AG09309 (cell line): ENCODE measurements at regions not wholly inside any gene's neighbourhood (a gene's known extent, or its start where the extent isn't known, plus 50 kb on each side); places are given as distances from the start of the nearest gene placed in this dataset.

Experiments used
- DNase-seq: peaks from one replicate; pipeline ENCODE4 v3.0.0-alpha.2; 2010; ENCODE audit warnings: low read depth
- H3K4me3 ChIP-seq: 2 replicates; pipeline ENCODE4 v1.5.1; 2011; ENCODE audit warnings: mild to moderate bottlenecking, low read depth, low read length, moderate library complexity; ENCODE audit not compliant: control insufficient read depth
- TF ChIP-seq, protein P1 (sequence below): IDR thresholded peaks from 2 replicates; pipeline ENCODE4 v1.5.1; 2011; ENCODE audit warnings: mild to moderate bottlenecking, low read depth, low read length, inconsistent platforms; ENCODE audit not compliant: insufficient read depth, control insufficient read depth; ENCODE audit errors: missing control alignments

DNA sequence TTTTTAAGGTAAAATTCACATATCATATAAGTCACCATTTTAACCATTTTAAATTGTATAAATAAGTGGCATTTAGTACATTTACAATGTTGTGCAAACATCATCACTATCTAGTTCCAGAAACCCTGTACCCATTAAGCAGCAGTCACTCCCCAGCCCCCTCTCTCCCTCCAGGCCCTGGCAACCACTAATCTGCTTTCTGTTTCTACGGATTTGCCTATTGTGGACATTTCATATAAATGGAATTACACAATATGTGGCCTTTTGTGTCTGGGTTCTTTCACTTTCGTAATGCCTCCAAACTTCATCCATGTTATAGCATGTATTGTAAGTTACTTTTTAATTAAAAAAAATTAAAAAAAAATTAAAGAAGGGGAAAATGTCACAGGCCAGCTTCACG lies 58.0 kb upstream of the RAB3GAP2 start:
- TF ChIP-seq, protein P1, sequence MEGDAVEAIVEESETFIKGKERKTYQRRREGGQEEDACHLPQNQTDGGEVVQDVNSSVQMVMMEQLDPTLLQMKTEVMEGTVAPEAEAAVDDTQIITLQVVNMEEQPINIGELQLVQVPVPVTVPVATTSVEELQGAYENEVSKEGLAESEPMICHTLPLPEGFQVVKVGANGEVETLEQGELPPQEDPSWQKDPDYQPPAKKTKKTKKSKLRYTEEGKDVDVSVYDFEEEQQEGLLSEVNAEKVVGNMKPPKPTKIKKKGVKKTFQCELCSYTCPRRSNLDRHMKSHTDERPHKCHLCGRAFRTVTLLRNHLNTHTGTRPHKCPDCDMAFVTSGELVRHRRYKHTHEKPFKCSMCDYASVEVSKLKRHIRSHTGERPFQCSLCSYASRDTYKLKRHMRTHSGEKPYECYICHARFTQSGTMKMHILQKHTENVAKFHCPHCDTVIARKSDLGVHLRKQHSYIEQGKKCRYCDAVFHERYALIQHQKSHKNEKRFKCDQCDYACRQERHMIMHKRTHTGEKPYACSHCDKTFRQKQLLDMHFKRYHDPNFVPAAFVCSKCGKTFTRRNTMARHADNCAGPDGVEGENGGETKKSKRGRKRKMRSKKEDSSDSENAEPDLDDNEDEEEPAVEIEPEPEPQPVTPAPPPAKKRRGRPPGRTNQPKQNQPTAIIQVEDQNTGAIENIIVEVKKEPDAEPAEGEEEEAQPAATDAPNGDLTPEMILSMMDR, result no peak
- DNase-seq, result peak; percentile 11
- H3K4me3 ChIP-seq, result no peak overlapping the region

DNA sequence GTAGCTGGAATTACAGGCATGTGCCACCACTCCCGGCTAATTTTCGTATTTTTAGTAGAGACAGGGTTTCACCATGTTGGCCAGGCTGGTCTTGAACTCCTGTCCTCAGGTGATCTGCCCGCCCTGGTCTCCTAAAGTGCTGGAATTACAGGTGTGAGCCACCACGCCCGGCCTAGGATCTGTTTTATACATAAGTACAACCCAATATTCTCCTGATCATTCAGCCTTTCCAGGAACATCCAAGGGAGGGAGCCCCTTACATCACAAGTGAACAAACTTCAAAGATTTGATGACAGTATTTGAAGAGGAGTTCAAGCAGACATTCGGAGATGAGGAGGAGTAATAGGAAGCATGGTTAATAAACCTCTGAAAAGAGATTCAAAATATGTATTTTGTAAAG lies 54.9 kb upstream of the RAB3GAP2 start:
- DNase-seq, result no peak
- H3K4me3 ChIP-seq, result no peak overlapping the region
- TF ChIP-seq, protein P1, result no peak

GRCh38 chr1:220326578-220326977 lies 54.3 kb upstream of the RAB3GAP2 start:
- no peak for DNase-seq
- TF ChIP-seq, protein P1, result no peak
- no peak overlapping the region for H3K4me3 ChIP-seq

- TF ChIP-seq, protein P1, result no peak
- H3K4me3 ChIP-seq, result no peak overlapping the region
- no peak for DNase-seq
Measured at GRCh38 chr1:220325306-220325995, 53.2 kb upstream of the RAB3GAP2 start.

DNA sequence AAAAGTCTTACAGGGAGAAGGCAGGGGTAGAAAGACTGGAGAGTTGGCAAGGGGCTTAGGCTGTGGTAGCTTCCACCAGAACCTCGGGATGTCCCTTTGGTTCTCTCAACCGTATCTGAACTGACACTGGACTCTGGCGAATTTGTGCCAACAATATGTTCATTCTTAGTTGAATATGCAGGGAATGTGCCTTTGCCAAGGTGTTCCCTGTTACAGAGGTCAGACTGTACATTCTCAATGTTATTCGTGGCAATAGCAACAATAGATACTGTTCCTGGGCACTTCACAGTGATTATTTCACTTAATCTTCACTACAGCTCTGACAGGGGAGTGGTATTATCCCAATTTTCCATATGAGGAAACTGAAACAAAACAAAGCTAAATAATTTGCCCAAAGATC lies 51.5 kb upstream of the RAB3GAP2 start:
- no peak for DNase-seq
- TF ChIP-seq, protein P1, result no peak
- H3K4me3 ChIP-seq, result no peak overlapping the region

DNA sequence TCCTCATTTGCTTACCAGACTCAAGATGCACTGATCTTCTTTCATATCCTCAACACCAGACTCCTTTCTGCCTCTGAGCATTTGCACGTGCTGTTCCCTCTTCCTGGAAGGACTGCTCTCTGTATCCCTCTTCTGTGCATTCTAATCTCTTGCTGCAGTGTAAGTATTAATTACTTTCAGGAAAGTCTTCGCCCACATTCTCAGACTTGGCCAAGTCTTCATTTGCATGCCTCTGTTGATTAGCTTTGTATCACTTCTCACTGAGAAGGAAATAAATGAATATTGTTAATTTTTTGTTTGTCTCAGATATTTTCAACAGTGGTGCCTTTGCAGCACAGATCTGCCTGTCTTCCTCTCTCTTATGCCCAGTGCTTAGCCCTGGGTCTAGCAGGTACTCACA lies 50.3 kb upstream of the RAB3GAP2 start:
- TF ChIP-seq, protein P1, result no peak
- H3K4me3 ChIP-seq, result no peak overlapping the region
- no peak for DNase-seq
